ENCODE measurements at regions not wholly inside any gene's neighbourhood (a gene's known extent, or its start where the extent isn't known, plus 50 kb on each side); places are given as distances from the start of the nearest gene placed in this dataset.

- Histone ChIP-seq H3K27ac (replicated peaks) (no peak overlapping the region), H3K4me3 (replicated peaks; ENCODE audit: insufficient read depth, low read length) (no peak overlapping the region), H3K27me3 (ENCODE audit: insufficient read depth, poor library complexity, severe bottlenecking) (no peaks in the 10 kb centered on the region)
- DNase-seq (ENCODE audit: low read depth in 1 of 2, low spot score in 1 of 2): no peak
- TF ChIP-seq POLR2AphosphoS5 (IDR thresholded peaks at IDR 0.05; ENCODE audit: low read depth) (no peak), GABPA (IDR thresholded peaks at IDR 0.05; ENCODE audit: low read depth) (no peak), CTCF (IDR thresholded peaks at IDR 0.05; ENCODE audit: insufficient read depth, low read length) (no peak)
Measured at GRCh38 chr22:48863965-48864528, 963.6 kb downstream of the BRD1 start.

- TF ChIP-seq SPI1 (IDR thresholded peaks at IDR 0.05; ENCODE audit: borderline replicate concordance, low read depth) (no peak), CTCF (IDR thresholded peaks at IDR 0.05; ENCODE audit: insufficient read depth, low read length) (no peak), GABPA (IDR thresholded peaks at IDR 0.05; ENCODE audit: low read depth) (no peak), REST (IDR thresholded peaks at IDR 0.05; ENCODE audit: insufficient replicate concordance, low read depth) (no peak)
- no peak for DNase-seq (ENCODE audit: low read depth in 1 of 2, low spot score in 1 of 2)
- Histone ChIP-seq H3K4me3 (replicated peaks; ENCODE audit: insufficient read depth, low read length) (no peak overlapping the region), H3K27ac (replicated peaks) (no peak overlapping the region), H3K27me3 (ENCODE audit: insufficient read depth, poor library complexity, severe bottlenecking) (no peaks in the 10 kb centered on the region)
Measured at GRCh38 chr22:48860557-48860956, 967.1 kb downstream of the BRD1 start.

GRCh38 chr22:48858856-48859255 lies 968.8 kb downstream of the BRD1 start:
- no peak overlapping the region for H3K4me3 ChIP-seq (replicated peaks; ENCODE audit: insufficient read depth, low read length)
- H3K27me3 ChIP-seq (ENCODE audit: insufficient read depth, poor library complexity, severe bottlenecking): no peaks in the 10 kb centered on the region
- no peak for DNase-seq (ENCODE audit: low read depth in 1 of 2, low spot score in 1 of 2)
- no peak overlapping the region for H3K27ac ChIP-seq (replicated peaks)
- TF ChIP-seq REST (IDR thresholded peaks at IDR 0.05; ENCODE audit: insufficient replicate concordance, low read depth) (no peak), CTCF (IDR thresholded peaks at IDR 0.05; ENCODE audit: insufficient read depth, low read length) (no peak), GABPA (IDR thresholded peaks at IDR 0.05; ENCODE audit: low read depth) (no peak), SPI1 (IDR thresholded peaks at IDR 0.05; ENCODE audit: borderline replicate concordance, low read depth) (no peak), POLR2AphosphoS5 (IDR thresholded peaks at IDR 0.05; ENCODE audit: low read depth) (no peak)

GRCh38 chr22:48858121-48858520 lies 969.6 kb downstream of the BRD1 start:
- H3K4me3 ChIP-seq (replicated peaks; ENCODE audit: insufficient read depth, low read length): no peak overlapping the region
- no peak for DNase-seq (ENCODE audit: low read depth in 1 of 2, low spot score in 1 of 2)
- H3K27me3 ChIP-seq (ENCODE audit: insufficient read depth, poor library complexity, severe bottlenecking): no peaks in the 10 kb centered on the region

More at GRCh38 chr22:48858121-48858520, 969.6 kb downstream of the BRD1 start:
- no peak overlapping the region for H3K27ac ChIP-seq (replicated peaks)
- TF ChIP-seq CTCF (IDR thresholded peaks at IDR 0.05; ENCODE audit: insufficient read depth, low read length): no peak
- TF ChIP-seq GABPA (IDR thresholded peaks at IDR 0.05; ENCODE audit: low read depth): no peak
- TF ChIP-seq REST (IDR thresholded peaks at IDR 0.05; ENCODE audit: insufficient replicate concordance, low read depth): no peak
- TF ChIP-seq POLR2AphosphoS5 (IDR thresholded peaks at IDR 0.05; ENCODE audit: low read depth): no peak
- no peak for TF ChIP-seq SPI1 (IDR thresholded peaks at IDR 0.05; ENCODE audit: borderline replicate concordance, low read depth)

Measured in HL-60 (cell line).